ENCODE measurements at regions not wholly inside any gene's neighbourhood (a gene's known extent, or its start where the extent isn't known, plus 50 kb on each side); places are given as distances from the start of the nearest gene placed in this dataset.

DNA sequence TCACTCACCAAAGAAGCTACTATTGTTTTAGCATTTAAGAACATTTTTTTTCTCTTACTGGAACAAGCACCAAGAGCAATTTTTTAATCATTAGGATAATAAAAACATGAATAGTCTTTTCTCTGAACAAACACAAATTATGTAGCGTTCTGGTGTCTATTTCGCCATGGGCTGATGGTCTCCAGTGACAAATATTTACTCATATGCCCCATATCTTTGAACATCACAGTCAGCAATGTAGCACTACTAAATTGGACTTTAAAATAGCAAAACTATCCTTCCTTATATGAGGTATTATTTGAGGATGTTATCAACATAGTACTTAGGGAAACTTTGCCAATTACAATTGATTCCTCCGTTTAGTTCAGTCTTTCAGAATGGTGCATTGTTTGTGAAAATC, 1326.0 kb upstream of the ZEB2 start:
- H3K9me3 ChIP-seq: no peaks in the 10 kb centered on the region
- no peak for DNase-seq
- no peak overlapping the region for H3K27ac ChIP-seq
- H3K4me3 ChIP-seq: no peak overlapping the region
- intact Hi-C loops (cut with DNase I; ENCODE audit: low total_unique reads): no loop called here
- WGBS, 2 donors: 84 to 85% methylated on average over 3 of the region's 3 CpGs
- no peaks in the 10 kb centered on the region for H3K27me3 ChIP-seq
- no peaks in the 10 kb centered on the region for H3K4me1 ChIP-seq
- H3K36me3 ChIP-seq (ENCODE audit: low read depth, missing control alignments): no peaks in the 10 kb centered on the region
- no peak for TF ChIP-seq CTCF (IDR thresholded peaks at IDR 0.05)
- TF ChIP-seq POLR2A (IDR thresholded peaks at IDR 0.05): no peak

- Histone ChIP-seq H3K4me3 (no peak overlapping the region), H3K36me3 (ENCODE audit: low read depth, missing control alignments) (no peaks in the 10 kb centered on the region), H3K27ac (no peak overlapping the region), H3K4me1 (no peaks in the 10 kb centered on the region), H3K27me3 (no peaks in the 10 kb centered on the region), H3K9me3 (no peaks in the 10 kb centered on the region)
- TF ChIP-seq POLR2A (IDR thresholded peaks at IDR 0.05): no peak
- no peak for TF ChIP-seq CTCF (IDR thresholded peaks at IDR 0.05)
- intact Hi-C loops (cut with DNase I; ENCODE audit: low total_unique reads): no loop called here
- no peak for DNase-seq
- 83 to 91% methylated on average over 2 of the region's 2 CpGs for WGBS, 2 donors
Measured at GRCh38 chr2:145845207-145845894, 1325.4 kb upstream of the ZEB2 start.

GRCh38 chr2:145841973-145842372, 1322.1 kb upstream of the ZEB2 start:
- Histone ChIP-seq H3K9me3 (no peaks in the 10 kb centered on the region), H3K4me1 (no peaks in the 10 kb centered on the region), H3K36me3 (ENCODE audit: low read depth, missing control alignments) (no peaks in the 10 kb centered on the region), H3K27ac (no peak overlapping the region), H3K4me3 (no peak overlapping the region), H3K27me3 (no peaks in the 10 kb centered on the region)
- no peak for DNase-seq
- 70 to 72% methylated on average over 3 of the region's 3 CpGs for WGBS, 2 donors
- TF ChIP-seq CTCF (IDR thresholded peaks at IDR 0.05) (no peak), POLR2A (IDR thresholded peaks at IDR 0.05) (no peak)
- intact Hi-C loops (cut with DNase I; ENCODE audit: low total_unique reads): no loop called here

DNA sequence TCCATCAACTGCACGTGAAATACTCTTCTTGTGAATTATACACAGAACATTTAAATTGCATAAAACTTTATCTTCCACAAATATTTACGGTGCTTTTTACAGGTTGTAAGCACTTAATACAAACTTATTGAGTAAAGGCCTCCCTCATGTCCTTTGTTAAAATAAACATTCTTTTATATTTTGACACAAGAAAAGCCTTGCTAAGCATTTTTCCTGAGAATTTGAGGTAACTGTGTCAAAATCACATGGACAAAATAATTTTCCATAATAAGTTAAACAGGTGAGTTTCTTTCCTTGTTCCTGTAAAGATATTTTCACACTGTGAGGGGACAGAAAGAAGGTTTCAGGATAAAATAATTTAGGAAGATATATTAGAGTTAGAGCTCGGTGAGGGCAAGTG, 1317.1 kb upstream of the ZEB2 start:
- no peaks in the 10 kb centered on the region for H3K9me3 ChIP-seq
- WGBS, 2 donors: 88 to 93% methylated on average over 3 of the region's 3 CpGs
- no peak for DNase-seq
- no peaks in the 10 kb centered on the region for H3K27me3 ChIP-seq
- H3K36me3 ChIP-seq (ENCODE audit: low read depth, missing control alignments): no peaks in the 10 kb centered on the region
- TF ChIP-seq CTCF (IDR thresholded peaks at IDR 0.05) (no peak), POLR2A (IDR thresholded peaks at IDR 0.05) (no peak)
- no peak overlapping the region for H3K4me3 ChIP-seq
- intact Hi-C loops (cut with DNase I; ENCODE audit: low total_unique reads): no loop called here
- no peak overlapping the region for H3K27ac ChIP-seq
- no peaks in the 10 kb centered on the region for H3K4me1 ChIP-seq

DNA sequence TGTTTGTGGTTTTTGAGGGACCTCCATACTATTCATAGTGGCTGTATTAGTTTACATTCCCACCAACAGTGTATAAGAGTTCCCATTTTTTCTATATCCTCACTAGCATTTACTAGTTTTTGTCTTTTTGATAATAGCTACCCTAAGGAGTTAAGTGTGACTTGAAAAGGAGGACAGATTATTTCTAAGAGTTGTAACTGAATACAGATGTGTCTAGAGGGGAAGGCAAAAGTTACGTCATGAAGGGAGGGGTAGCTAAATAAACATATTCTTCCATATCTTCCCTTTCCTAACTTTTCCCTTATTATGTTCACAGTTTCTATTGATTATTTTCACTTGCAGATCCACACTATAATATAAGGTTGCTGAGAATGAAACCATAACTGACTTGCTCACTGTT, 1315.7 kb upstream of the ZEB2 start:
- Histone ChIP-seq H3K27me3 (no peaks in the 10 kb centered on the region), H3K4me1 (no peaks in the 10 kb centered on the region), H3K36me3 (ENCODE audit: low read depth, missing control alignments) (no peaks in the 10 kb centered on the region), H3K27ac (no peak overlapping the region), H3K9me3 (no peaks in the 10 kb centered on the region), H3K4me3 (no peak overlapping the region)
- WGBS, 2 donors: 67 to 85% methylated on average over 1 of the region's 1 CpG
- intact Hi-C loops (cut with DNase I; ENCODE audit: low total_unique reads): no loop called here
- DNase-seq: no peak
- TF ChIP-seq CTCF (IDR thresholded peaks at IDR 0.05) (no peak), POLR2A (IDR thresholded peaks at IDR 0.05) (no peak)

Data from testis (tissue), 2 donors.